Right lobe of liver (tissue), 6 donors: ENCODE measurements at regions not wholly inside any gene's neighbourhood (a gene's known extent, or its start where the extent isn't known, plus 50 kb on each side); places are given as distances from the start of the nearest gene placed in this dataset.
A peak's percentile ranks its signal among the peaks of the same experiment; 100 is the strongest.

Source experiments
- ATAC-seq, 4 donors: fragments of 200-7000 bp; cut with Tn5 transposase; one replicate each; pipeline ENCODE4 v1.9.1; 2020; ENCODE audit warnings: mild to moderate bottlenecking in 4 of 4, moderate library complexity in 4 of 4
- DNase-seq, 3 donors: peaks; one replicate each; pipeline ENCODE4 v3.0.0-alpha.2; 2020
- H3K27ac ChIP-seq, 3 donors: fragments of 200-600 bp; one replicate each; pipeline ENCODE4 v1.8.0; 2022
- H3K27me3 ChIP-seq, 2 donors: fragments of 200-600 bp; one replicate each; pipeline ENCODE4 v1.8.0; 2022
- H3K36me3 ChIP-seq, 4 donors: fragments of 200-600 bp; sonication (generic) in 1 of 4; one replicate each; pipeline versions ENCODE4 v1.5.1 to v1.8.0; 2017 to 2022; ENCODE audit warnings: control low read depth in 1 of 4
- H3K4me1 ChIP-seq, 4 donors: fragments of 200-600 bp; sonication (generic) in 1 of 4; one replicate each; pipeline versions ENCODE4 v1.5.1 to v1.8.0; 2017 to 2022; ENCODE audit warnings: control low read depth in 1 of 4
- H3K4me3 ChIP-seq, 3 donors: fragments of 200-600 bp; one replicate each; pipeline ENCODE4 v1.8.0; 2022
- H3K9me3 ChIP-seq, 4 donors: fragments of 200-600 bp; sonication (generic) in 1 of 4; one replicate each; pipeline versions ENCODE4 v1.5.1 to v1.8.0; 2017 to 2022; ENCODE audit warnings: control low read depth in 1 of 4
- CTCF ChIP-seq, 4 donors: fragments of 200-600 bp in 3 of 4; fragments of 450-650 bp in 1 of 4; IDR thresholded peaks; one replicate each; pipeline versions ENCODE4 v1.5.1 to v1.8.0; 2016 to 2022; ENCODE audit warnings: antibody characterized with exemption in 4 of 4, mild to moderate bottlenecking in 2 of 4
- POLR2A ChIP-seq: fragments of 450-650 bp; IDR thresholded peaks from one replicate; pipeline ENCODE4 v1.6.1; 2017; ENCODE audit warnings: antibody characterized with exemption, mild to moderate bottlenecking
- WGBS: methylation state at CpG from one replicate; pipeline ENCODE4 v1.1.6; 2018; ENCODE audit warnings: low coverage, low lambda C conversion rate; ENCODE audit not compliant: insufficient coverage; ENCODE audit errors: missing lambda C conversion rate; 5-methylcytosine and 5-hydroxymethylcytosine counted together
- intact Hi-C, 2 donors: fragments of 100-400 bp; cut with DNase I; formaldehyde crosslinking; loops; one replicate each; pipeline versions ENCODE4 v1.11.2 to v1.14.1; 2022
- donor health status: DM: no; HTN: yes; CAD: no.
- donor health status: DM: no; HTN: no; CAD: no.
- donor health status: DM: no; HTN: no; CAD: no.
- donor health status: DM: no; HTN: yes; CAD: no.
- donor health status: DM: no; HTN: yes; CAD: no.

DNA sequence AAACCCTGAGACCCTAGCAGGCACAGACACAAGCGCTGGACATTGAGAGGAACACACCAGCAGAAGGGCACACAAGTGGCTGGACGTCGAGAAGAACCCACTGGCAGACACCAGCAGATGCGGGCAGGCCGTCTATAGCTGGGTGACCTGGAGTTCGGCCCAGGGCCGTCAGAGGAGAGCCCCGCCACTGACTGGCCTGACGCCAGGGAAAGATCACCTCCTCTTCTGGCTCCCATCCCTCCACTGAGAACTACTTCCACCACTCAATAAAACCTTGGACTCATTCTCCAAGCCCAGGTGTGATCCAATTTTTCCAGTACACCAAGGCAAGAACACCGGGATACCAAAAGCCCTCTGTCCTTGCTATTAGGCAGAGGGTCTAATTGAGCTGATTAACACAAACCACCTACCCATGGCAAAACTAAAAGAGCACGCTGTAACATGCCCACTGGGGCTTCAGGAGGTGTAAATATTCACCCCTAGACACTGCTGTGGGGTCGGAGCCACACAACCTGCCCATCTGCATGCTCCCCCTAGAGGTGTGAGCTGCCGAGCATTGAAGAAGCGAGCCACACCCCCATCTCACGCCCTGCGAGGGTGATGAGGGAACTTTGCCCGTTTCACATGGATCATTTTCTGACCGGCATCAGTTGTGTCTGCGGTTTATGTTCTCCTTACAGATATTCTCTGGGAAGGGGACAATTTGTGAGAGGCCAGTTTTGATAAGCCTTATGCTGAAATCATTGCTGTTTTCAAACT lies 104.8 kb downstream of the HLX start:
- H3K27me3 ChIP-seq, result no peaks in the 10 kb centered on the region
- H3K4me1 ChIP-seq, result peaks cover 0 to 8% (median 3%) of the 10 kb centered on the region in 4 donors
- intact Hi-C loops, result no loop called here
- 18% methylated on average over 7 of the region's 19 CpGs for WGBS
- H3K36me3 ChIP-seq, result no peaks in the 10 kb centered on the region
- no peak overlapping the region for H3K4me3 ChIP-seq
- no peak for TF ChIP-seq POLR2A
- TF ChIP-seq CTCF (IDR thresholded peaks at IDR 0.05), result peak; percentile 27 to 42 (median 41)
- peak overlapping the region in 1 of 3 donors; percentile 28 for H3K27ac ChIP-seq
- DNase-seq (peak; percentile 61 to 84 (median 83)), ATAC-seq (peak; percentile 91 to 95 (median 94))
- no peaks in the 10 kb centered on the region for H3K9me3 ChIP-seq

DNA sequence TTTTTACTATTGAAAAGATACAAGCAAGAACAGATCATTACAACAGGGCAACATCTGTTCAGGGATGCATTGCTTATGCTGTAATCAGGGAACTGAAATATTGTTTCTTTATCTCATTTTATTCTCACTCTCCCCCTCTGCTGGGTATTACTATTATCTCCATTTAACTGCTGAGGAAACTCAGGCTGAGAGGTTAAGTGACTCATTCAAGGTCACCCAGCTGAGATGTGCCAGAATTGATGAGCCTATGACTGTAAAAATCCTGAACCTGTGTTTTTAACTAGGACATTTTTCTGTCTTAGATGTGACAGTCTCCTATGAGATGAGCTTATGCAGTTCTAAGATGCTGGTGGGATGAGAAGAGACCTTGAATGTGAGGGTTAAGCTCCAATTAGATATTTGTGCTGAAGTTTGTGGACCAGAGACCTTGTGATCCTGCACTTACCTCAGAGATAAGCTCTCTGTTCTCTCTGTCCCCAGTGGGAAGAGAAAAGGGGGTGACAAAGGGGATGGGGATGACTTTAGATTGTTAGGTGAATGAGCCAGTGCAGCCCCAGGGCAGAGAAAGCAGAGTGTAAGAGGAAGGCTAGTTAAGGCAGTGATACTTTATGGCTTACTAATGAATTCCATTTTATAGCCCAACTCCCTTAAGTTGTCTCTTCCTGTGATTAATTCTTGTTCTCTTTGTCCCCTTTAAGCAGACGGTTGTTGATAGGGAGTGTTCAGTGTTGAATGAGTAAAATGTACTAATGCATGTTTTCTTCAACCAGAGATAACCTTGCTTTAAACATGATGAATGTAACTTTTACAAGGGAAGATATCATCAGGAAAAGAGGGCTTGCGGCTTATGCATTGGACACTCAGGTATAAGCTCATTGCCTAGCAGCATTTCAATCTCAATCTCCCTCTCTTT lies 111.4 kb downstream of the HLX start:
- no peaks in the 10 kb centered on the region for H3K27me3 ChIP-seq
- ATAC-seq (peak in 1 of 4 donors; percentile 76), DNase-seq (no peak)
- H3K9me3 ChIP-seq, result no peaks in the 10 kb centered on the region
- no peak for TF ChIP-seq CTCF (IDR thresholded peaks at IDR 0.05)
- TF ChIP-seq POLR2A, result no peak
- H3K4me1 ChIP-seq, result no peaks in the 10 kb centered on the region
- H3K36me3 ChIP-seq, result no peaks in the 10 kb centered on the region
- H3K4me3 ChIP-seq, result no peak overlapping the region
- intact Hi-C loops, result no loop called here
- 67% methylated on average over 2 of the region's 2 CpGs for WGBS
- H3K27ac ChIP-seq, result no peak overlapping the region

- intact Hi-C loops, result no loop called here
- Histone ChIP-seq H3K27ac (no peak overlapping the region), H3K9me3 (no peaks in the 10 kb centered on the region), H3K4me1 (no peaks in the 10 kb centered on the region), H3K27me3 (no peaks in the 10 kb centered on the region), H3K36me3 (no peaks in the 10 kb centered on the region), H3K4me3 (no peak overlapping the region)
- ATAC-seq, result no peak
- no peak for TF ChIP-seq POLR2A
- no peak for TF ChIP-seq CTCF (IDR thresholded peaks at IDR 0.05)
- WGBS, result 60% methylated on average over 4 of the region's 4 CpGs
- DNase-seq, result no peak
These were observed 112.3 kb downstream of the HLX start for GRCh38 chr1:220991506-220991905.

DNA sequence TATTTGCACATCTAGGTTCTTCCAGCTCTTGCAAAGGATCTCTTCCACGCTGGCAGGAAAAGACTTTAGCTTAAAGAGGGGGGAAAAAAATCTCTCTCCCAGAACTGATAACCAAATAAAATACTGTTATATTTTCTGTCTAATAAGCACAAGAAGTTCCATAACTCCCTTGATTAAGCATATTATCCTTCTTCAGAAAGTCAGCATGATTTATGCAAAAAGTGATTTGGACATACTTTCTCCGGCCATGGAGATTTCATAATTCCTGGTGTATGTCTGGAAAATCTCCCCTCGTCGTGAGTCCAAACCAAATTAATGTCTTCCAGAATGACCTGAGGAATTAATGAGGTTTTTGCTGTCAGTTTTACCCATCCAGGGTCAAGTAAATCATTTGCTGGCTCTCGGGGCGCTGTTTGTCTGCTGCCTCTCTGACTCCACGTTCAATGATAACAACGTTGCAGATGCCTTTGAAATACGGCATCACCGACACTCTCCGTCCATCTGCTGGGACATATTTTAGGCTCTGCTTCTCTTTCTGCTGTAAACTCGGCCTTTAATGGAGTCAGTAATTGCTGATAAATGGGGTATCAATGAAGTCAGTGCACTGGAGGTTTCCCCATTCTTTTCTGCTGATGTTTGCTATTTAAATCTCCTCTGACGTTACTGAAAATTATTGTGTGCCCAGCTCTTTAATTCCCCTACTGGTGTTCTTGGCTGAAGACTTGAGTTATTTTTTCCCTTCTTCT lies 112.9 kb downstream of the HLX start:
- Histone ChIP-seq H3K4me3 (no peak overlapping the region), H3K9me3 (no peaks in the 10 kb centered on the region), H3K27ac (no peak overlapping the region), H3K36me3 (no peaks in the 10 kb centered on the region), H3K4me1 (no peaks in the 10 kb centered on the region), H3K27me3 (no peaks in the 10 kb centered on the region)
- ATAC-seq (peak; percentile 28 to 53 (median 50)), DNase-seq (no peak)
- TF ChIP-seq CTCF (IDR thresholded peaks at IDR 0.05), result no peak
- TF ChIP-seq POLR2A, result no peak
- intact Hi-C loops, result no loop called here
- WGBS, result 34% methylated on average over 13 of the region's 13 CpGs
